H1 (cell line): ENCODE measurements at regions not wholly inside any gene's neighbourhood (a gene's known extent, or its start where the extent isn't known, plus 50 kb on each side); places are given as distances from the start of the nearest gene placed in this dataset.

ENCODE experiments used
- ASH2L ChIP-seq: fragments of 200-600, 300-600 bp; sonication (generic); IDR thresholded peaks from one replicate; pipeline ENCODE4 v1.7.1; 2017; ENCODE audit warnings: low read length
- BACH1 ChIP-seq: IDR thresholded peaks from 2 replicates; pipeline ENCODE4 v1.6.1; 2012; ENCODE audit warnings: low read length, improper control_type of control experiment
- CHD7 ChIP-seq: fragments of 300-600 bp; sonication (generic); IDR thresholded peaks from 2 replicates; pipeline ENCODE4 v1.7.1; 2012; ENCODE audit warnings: low read length, moderate library complexity, mild to moderate bottlenecking, inconsistent platforms; ENCODE audit not compliant: insufficient replicate concordance
- EZH2 ChIP-seq: fragments of 200-600 bp; sonication (generic); IDR thresholded peaks from 2 replicates; pipeline ENCODE4 v1.7.1; 2012; ENCODE audit warnings: low read depth, mild to moderate bottlenecking, moderate library complexity, low read length, inconsistent platforms; ENCODE audit not compliant: severe bottlenecking
- KDM1A ChIP-seq: fragments of 200-600, 300-600 bp; sonication (generic); IDR thresholded peaks from 2 replicates; pipeline ENCODE4 v1.7.1; 2016; ENCODE audit warnings: mild to moderate bottlenecking, low read length, borderline replicate concordance
- RFX5 ChIP-seq: IDR thresholded peaks from 2 replicates; pipeline ENCODE4 v1.6.1; 2011; ENCODE audit warnings: low read depth, low read length, improper control_type of control experiment, borderline replicate concordance
- RXRA ChIP-seq: IDR thresholded peaks from 2 replicates; pipeline ENCODE4 v1.6.1; 2011; ENCODE audit warnings: low read depth, mild to moderate bottlenecking, low read length, moderate library complexity; ENCODE audit not compliant: insufficient read depth
- SRF ChIP-seq: IDR thresholded peaks from 2 replicates; pipeline ENCODE4 v1.6.1; 2011; ENCODE audit warnings: mild to moderate bottlenecking, low read depth, low read length, moderate library complexity
- TAF1 ChIP-seq: IDR thresholded peaks from 2 replicates; pipeline ENCODE4 v1.6.1; 2011; ENCODE audit warnings: mild to moderate bottlenecking, low read depth, low read length

- TF ChIP-seq CHD7: no peak
- TF ChIP-seq BACH1: no peak
- no peak for TF ChIP-seq EZH2
- no peak for TF ChIP-seq RXRA
- no peak for TF ChIP-seq RFX5
- no peak for TF ChIP-seq ASH2L
- no peak for TF ChIP-seq TAF1
- TF ChIP-seq SRF: no peak
- no peak for TF ChIP-seq KDM1A
These were observed 270.5 kb downstream of the FOXL1 start (continued) for GRCh38 chr16:86848821-86849220.
